A549 (cell line): ENCODE measurements at regions not wholly inside any gene's neighbourhood (a gene's known extent, or its start where the extent isn't known, plus 50 kb on each side); places are given as distances from the start of the nearest gene placed in this dataset.

Experiments
- ATAC-seq, 2 experiments: fragments of 200-7000 bp in 1 of 2; fragments of >200 bp in 1 of 2; cut with Nextera tagmentation in 1 of 2; cut with Tn5 transposase in 1 of 2; 3 replicates each; pipeline versions ENCODE4 v1.8.0 to v1.9.1; 2018 to 2020; ENCODE audit warnings: mild to moderate bottlenecking in 1 of 2, moderate library complexity in 1 of 2
- CTCF ChIA-PET: fragments of 300-600 bp; sonication (Branson Sonifier 250); formaldehyde crosslinking; extraction: SDS; loops from one replicate; lab custom pipeline; 2021; ENCODE audit warnings: antibody characterized with exemption, inconsistent platforms; lab: Yijun Ruan, JAX
- POLR2A ChIA-PET: fragments of 350-600 bp; formaldehyde crosslinking; extraction: SDS; loops from one replicate; lab custom pipeline; 2021; ENCODE audit warnings: antibody characterized with exemption, inconsistent platforms; lab: Yijun Ruan, JAX
- DNase-seq, 2 experiments: peaks; one replicate each; pipeline versions ENCODE4 v3.0.0 to v3.0.0-alpha.2; 2011 to 2016; ENCODE audit warnings: low read depth in 1 of 2, low spot score in 1 of 2
- FAIRE-seq: peaks from 2 replicates; lab custom pipeline; 2011; peaks lifted over from hg19 to GRCh38; lab: Jason Lieb, UNC
- H3K27ac ChIP-seq, 2 experiments: fragments of >200 bp; sonication (Bioruptor Twin); formaldehyde crosslinking; 3 replicates each; pipeline ENCODE4 v1.5.1; 2016 to 2017
- H3K4me1 ChIP-seq: fragments of >200 bp; sonication (Bioruptor Twin); formaldehyde crosslinking; 3 replicates; pipeline ENCODE4 v1.6.1; 2016
- H3K4me2 ChIP-seq: fragments of >200 bp; sonication (Bioruptor Twin); formaldehyde crosslinking; 3 replicates; pipeline ENCODE4 v1.6.1; 2016
- H3K4me3 ChIP-seq: fragments of >200 bp; sonication (Bioruptor Twin); formaldehyde crosslinking; 3 replicates; pipeline ENCODE4 v1.5.1; 2016
- H3K9me3 ChIP-seq: fragments of >200 bp; sonication (Bioruptor Twin); formaldehyde crosslinking; 3 replicates; pipeline ENCODE4 v1.6.1; 2016
- BHLHE40 ChIP-seq: IDR thresholded peaks from 2 replicates; pipeline ENCODE4 v1.6.1; 2012; ENCODE audit warnings: low read depth, low read length, inconsistent platforms
- CBX2 ChIP-seq: fragments of 200-600 bp; sonication (generic); IDR thresholded peaks from 2 replicates; pipeline ENCODE4 v1.6.1; 2016; ENCODE audit warnings: low read depth, mild to moderate bottlenecking, borderline replicate concordance
- CBX8 ChIP-seq: fragments of 200-600 bp; sonication (generic); IDR thresholded peaks from 2 replicates; pipeline ENCODE4 v1.6.1; 2016
- CHD4 ChIP-seq: fragments of 200-600 bp; sonication (generic); IDR thresholded peaks from 2 replicates; pipeline ENCODE4 v1.6.1; 2016; ENCODE audit warnings: antibody characterized with exemption, mild to moderate bottlenecking, borderline replicate concordance
- CTCF ChIP-seq: fragments of >200 bp; sonication (Bioruptor Twin); formaldehyde crosslinking; IDR thresholded peaks from 3 replicates; pipeline ENCODE4 v1.5.1; 2016
- EHF ChIP-seq: fragments of 250-450 bp; sonication (Bioruptor Pico); IDR thresholded peaks from 2 replicates; pipeline ENCODE4 v1.5.0; 2020; ENCODE audit warnings: mild to moderate bottlenecking
- EHMT2 ChIP-seq: fragments of 200-600 bp; sonication (generic); IDR thresholded peaks from 2 replicates; pipeline ENCODE4 v1.6.1; 2016; ENCODE audit warnings: antibody characterized with exemption, low read depth, mild to moderate bottlenecking, moderate library complexity
- ESRRA ChIP-seq: fragments of 150-350 bp; IDR thresholded peaks from 2 replicates; pipeline ENCODE4 v1.6.1; 2014; ENCODE audit warnings: mild to moderate bottlenecking, low read length, borderline replicate concordance
- FOSB ChIP-seq: fragments of 250-450 bp; sonication (Bioruptor Pico); IDR thresholded peaks from 2 replicates; pipeline ENCODE4 v1.5.0; 2020; ENCODE audit warnings: mild to moderate bottlenecking, moderate library complexity
- FOSL2 ChIP-seq, 2 experiments: fragments of 450-650 bp in 1 of 2; fragments of >200 bp in 1 of 2; sonication (Bioruptor Twin) in 1 of 2; formaldehyde crosslinking; IDR thresholded peaks; 2 replicates each; pipeline versions ENCODE4 v1.5.0 to v1.6.1; 2016 to 2020; ENCODE audit warnings: mild to moderate bottlenecking in 1 of 2, moderate library complexity in 1 of 2
- HDAC2 ChIP-seq: fragments of 200-600 bp; sonication (generic); IDR thresholded peaks from 2 replicates; pipeline ENCODE4 v1.6.1; 2016
- HOXB13 ChIP-seq: fragments of 250-450 bp; sonication (Bioruptor Pico); IDR thresholded peaks from 2 replicates; pipeline ENCODE4 v1.5.0; 2020; ENCODE audit warnings: low read depth, mild to moderate bottlenecking, moderate library complexity
- HOXB5 ChIP-seq: fragments of 250-450 bp; sonication (Bioruptor Pico); IDR thresholded peaks from 2 replicates; pipeline ENCODE4 v1.5.0; 2020; ENCODE audit warnings: mild to moderate bottlenecking, moderate library complexity
- JUN ChIP-seq, 2 experiments: fragments of >200 bp; sonication (Bioruptor Twin); formaldehyde crosslinking; IDR thresholded peaks; 2 replicates in 1 of 2; 3 replicates in 1 of 2; pipeline ENCODE4 v1.6.1; 2016 to 2017
- KDM1A ChIP-seq: fragments of 200-600 bp; sonication (generic); IDR thresholded peaks from 2 replicates; pipeline ENCODE4 v1.6.1; 2016; ENCODE audit warnings: low read depth, mild to moderate bottlenecking
- MAFK ChIP-seq: fragments of 450-650 bp; IDR thresholded peaks from 2 replicates; pipeline ENCODE4 v1.6.1; 2014; ENCODE audit not compliant: partially characterized antibody
- NPAS2 ChIP-seq: fragments of 250-450 bp; sonication (Bioruptor Pico); IDR thresholded peaks from 2 replicates; pipeline ENCODE4 v1.8.0; 2022; ENCODE audit warnings: mild to moderate bottlenecking, moderate library complexity, borderline replicate concordance
- PHF8 ChIP-seq: fragments of 200-600 bp; sonication (generic); IDR thresholded peaks from 2 replicates; pipeline ENCODE4 v1.6.1; 2016; ENCODE audit warnings: low read depth, mild to moderate bottlenecking, antibody characterized with exemption, moderate library complexity, borderline replicate concordance
- POLR2AphosphoS2 ChIP-seq: conservative IDR thresholded peaks from 2 replicates; pipeline ENCODE4 v1.6.1; 2012; ENCODE audit warnings: low read length, improper control_type of control experiment, inconsistent platforms
- RCOR1 ChIP-seq: fragments of 150-350 bp; IDR thresholded peaks from 2 replicates; pipeline ENCODE4 v1.6.1; 2014; ENCODE audit warnings: antibody characterized with exemption, low read length, low read depth
- SREBF2 ChIP-seq: fragments of 450-650 bp; IDR thresholded peaks from 2 replicates; pipeline ENCODE4 v1.6.1; 2014; ENCODE audit warnings: mild to moderate bottlenecking, moderate library complexity
- TFCP2L1 ChIP-seq: fragments of 250-450 bp; sonication (Bioruptor Pico); IDR thresholded peaks from 2 replicates; pipeline ENCODE4 v1.5.0; 2021; ENCODE audit warnings: mild to moderate bottlenecking
- TP53 ChIP-seq: fragments of 250-450 bp; sonication (Bioruptor Pico); IDR thresholded peaks from 2 replicates; pipeline ENCODE4 v1.5.0; 2021; ENCODE audit warnings: mild to moderate bottlenecking, moderate library complexity
- ZFP36 ChIP-seq: fragments of 450-650 bp; IDR thresholded peaks from 2 replicates; pipeline ENCODE4 v1.6.1; 2014; ENCODE audit warnings: borderline replicate concordance; ENCODE audit not compliant: partially characterized antibody
- WGBS: methylation state at CpG from one replicate; pipeline ENCODE4 v1.1.6; 2017; ENCODE audit errors: missing lambda C conversion rate; 5-methylcytosine and 5-hydroxymethylcytosine counted together
- TF ChIP-seq, protein P1 (sequence below): fragments of 150-350 bp; IDR thresholded peaks from 2 replicates; pipeline ENCODE4 v1.6.1; 2014; ENCODE audit warnings: low read depth, mild to moderate bottlenecking, low read length
- TF ChIP-seq, protein P2 (sequence below): IDR thresholded peaks from 2 replicates; pipeline ENCODE4 v1.6.1; 2012; ENCODE audit warnings: low read depth, borderline replicate concordance
- TF ChIP-seq, protein P3 (sequence below): IDR thresholded peaks from 2 replicates; pipeline ENCODE4 v1.6.1; 2012

GRCh38 chr2:65991381-65992197 lies 443.3 kb upstream of the MEIS1 start:
- POLR2A ChIA-PET: no interaction called here

GRCh38 chr2:65985986-65986385 lies 448.9 kb upstream of the MEIS1 start:
- ChIA-PET POLR2A (no interaction called here), CTCF (no interaction called here)
- Histone ChIP-seq H3K9me3 (no peaks in the 10 kb centered on the region), H3K27ac (no peak overlapping the region), H3K4me3 (no peak overlapping the region), H3K4me1 (no peaks in the 10 kb centered on the region), H3K4me2 (no peak overlapping the region)
- FAIRE-seq (no peak), ATAC-seq (no peak), DNase-seq (no peak)
- no peak for TF ChIP-seq RCOR1
- no peak for TF ChIP-seq KDM1A
- TF ChIP-seq EHMT2: no peak
- TF ChIP-seq CBX2: no peak
- TF ChIP-seq CTCF: no peak
- TF ChIP-seq HOXB5 (CRISPR knock-in tag): no peak
- TF ChIP-seq, protein P1, sequence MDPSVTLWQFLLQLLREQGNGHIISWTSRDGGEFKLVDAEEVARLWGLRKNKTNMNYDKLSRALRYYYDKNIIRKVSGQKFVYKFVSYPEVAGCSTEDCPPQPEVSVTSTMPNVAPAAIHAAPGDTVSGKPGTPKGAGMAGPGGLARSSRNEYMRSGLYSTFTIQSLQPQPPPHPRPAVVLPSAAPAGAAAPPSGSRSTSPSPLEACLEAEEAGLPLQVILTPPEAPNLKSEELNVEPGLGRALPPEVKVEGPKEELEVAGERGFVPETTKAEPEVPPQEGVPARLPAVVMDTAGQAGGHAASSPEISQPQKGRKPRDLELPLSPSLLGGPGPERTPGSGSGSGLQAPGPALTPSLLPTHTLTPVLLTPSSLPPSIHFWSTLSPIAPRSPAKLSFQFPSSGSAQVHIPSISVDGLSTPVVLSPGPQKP: no peak
- no peak for TF ChIP-seq ZFP36
- no peak for TF ChIP-seq CBX8
- TF ChIP-seq BHLHE40: no peak
- no peak for TF ChIP-seq TFCP2L1 (CRISPR knock-in tag)
- no peak for TF ChIP-seq FOSB (CRISPR knock-in tag)
- TF ChIP-seq ESRRA: no peak
- TF ChIP-seq EHF (CRISPR knock-in tag): no peak
- no peak for TF ChIP-seq NPAS2 (CRISPR knock-in tag)
- no peak for TF ChIP-seq CHD4
- no peak for TF ChIP-seq JUN (IDR thresholded peaks at IDR 0.05)
- TF ChIP-seq MAFK: no peak
- TF ChIP-seq POLR2AphosphoS2: no peak
- no peak for TF ChIP-seq HOXB13 (CRISPR knock-in tag)

More at GRCh38 chr2:65991381-65992197, 443.3 kb upstream of the MEIS1 start:
- DNase-seq (no peak), ATAC-seq (no peak), FAIRE-seq (no peak)
- Histone ChIP-seq H3K27ac (no peak overlapping the region), H3K9me3 (no peaks in the 10 kb centered on the region), H3K4me2 (no peak overlapping the region), H3K4me3 (no peak overlapping the region), H3K4me1 (no peaks in the 10 kb centered on the region)
- no peak for TF ChIP-seq TP53 (CRISPR knock-in tag)
- TF ChIP-seq HDAC2: no peak
- no peak for TF ChIP-seq NPAS2 (CRISPR knock-in tag)
- TF ChIP-seq FOSL2 (IDR thresholded peaks at IDR 0.05): no peak
- TF ChIP-seq FOSL2 (CRISPR knock-in tag; IDR thresholded peaks at IDR 0.05): no peak
- TF ChIP-seq, protein P2, sequence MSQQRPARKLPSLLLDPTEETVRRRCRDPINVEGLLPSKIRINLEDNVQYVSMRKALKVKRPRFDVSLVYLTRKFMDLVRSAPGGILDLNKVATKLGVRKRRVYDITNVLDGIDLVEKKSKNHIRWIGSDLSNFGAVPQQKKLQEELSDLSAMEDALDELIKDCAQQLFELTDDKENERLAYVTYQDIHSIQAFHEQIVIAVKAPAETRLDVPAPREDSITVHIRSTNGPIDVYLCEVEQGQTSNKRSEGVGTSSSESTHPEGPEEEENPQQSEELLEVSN: no peak
- no peak for TF ChIP-seq SREBF2
- no peak for TF ChIP-seq PHF8
- TF ChIP-seq, protein P3, sequence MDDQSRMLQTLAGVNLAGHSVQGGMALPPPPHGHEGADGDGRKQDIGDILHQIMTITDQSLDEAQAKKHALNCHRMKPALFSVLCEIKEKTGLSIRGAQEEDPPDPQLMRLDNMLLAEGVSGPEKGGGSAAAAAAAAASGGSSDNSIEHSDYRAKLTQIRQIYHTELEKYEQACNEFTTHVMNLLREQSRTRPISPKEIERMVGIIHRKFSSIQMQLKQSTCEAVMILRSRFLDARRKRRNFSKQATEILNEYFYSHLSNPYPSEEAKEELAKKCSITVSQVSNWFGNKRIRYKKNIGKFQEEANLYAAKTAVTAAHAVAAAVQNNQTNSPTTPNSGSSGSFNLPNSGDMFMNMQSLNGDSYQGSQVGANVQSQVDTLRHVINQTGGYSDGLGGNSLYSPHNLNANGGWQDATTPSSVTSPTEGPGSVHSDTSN: no peak
- TF ChIP-seq CBX8: no peak
- CTCF ChIA-PET: no interaction called here
- WGBS: 14% methylated on average over 9 of the region's 9 CpGs
